Cardiac muscle cell (in vitro differentiated cells and primary cell): ENCODE measurements at regions not wholly inside any gene's neighbourhood (a gene's known extent, or its start where the extent isn't known, plus 50 kb on each side); places are given as distances from the start of the nearest gene placed in this dataset.

ENCODE experiments used
- DNase-seq, 2 donors: peaks; one replicate each; pipeline versions ENCODE4 v3.0.0 to v3.0.0-alpha.2; 2010 to 2017; ENCODE audit warnings: low read depth in 1 of 2, low spot score in 1 of 2
- H3K27ac ChIP-seq: fragments of 200-600 bp; sonication (generic); 2 replicates; pipeline ENCODE4 v1.5.1; 2016
- H3K27me3 ChIP-seq: fragments of 200-600 bp; sonication (generic); 2 replicates; pipeline ENCODE4 v1.6.0; 2016; ENCODE audit warnings: control low read depth
- H3K36me3 ChIP-seq: fragments of 200-600 bp; sonication (generic); 2 replicates; pipeline ENCODE4 v1.5.1; 2016; ENCODE audit warnings: control low read depth
- H3K4me1 ChIP-seq: fragments of 200-600 bp; sonication (generic); 2 replicates; pipeline ENCODE4 v1.8.1; 2017; ENCODE audit warnings: low read depth, mild to moderate bottlenecking, mixed run types
- H3K4me3 ChIP-seq: fragments of 200-600 bp; sonication (generic); 2 replicates; pipeline ENCODE4 v1.5.1; 2016; ENCODE audit warnings: mild to moderate bottlenecking
- H3K9me3 ChIP-seq: fragments of 200-600 bp; sonication (generic); 2 replicates; pipeline ENCODE4 v1.5.1; 2017; ENCODE audit warnings: low read depth, mild to moderate bottlenecking, control low read depth
- CTCF ChIP-seq: IDR thresholded peaks from 2 replicates; pipeline ENCODE4 v1.5.1; 2012; ENCODE audit warnings: low read depth, mild to moderate bottlenecking, low read length

- Histone ChIP-seq H3K9me3 (no peaks in the 10 kb centered on the region), H3K27ac (no peak overlapping the region), H3K4me1 (no peaks in the 10 kb centered on the region), H3K27me3 (no peaks in the 10 kb centered on the region), H3K4me3 (no peak overlapping the region), H3K36me3 (no peaks in the 10 kb centered on the region)
- no peak for TF ChIP-seq CTCF
- no peak for DNase-seq
These were observed 1722.1 kb upstream of the SEL1L start for GRCh38 chr14:83255727-83256090.

GRCh38 chr14:83257466-83258439, 1724.1 kb upstream of the SEL1L start:
- Histone ChIP-seq H3K4me3 (no peak overlapping the region), H3K36me3 (no peaks in the 10 kb centered on the region), H3K9me3 (no peaks in the 10 kb centered on the region), H3K4me1 (no peaks in the 10 kb centered on the region), H3K27me3 (no peaks in the 10 kb centered on the region), H3K27ac (no peak overlapping the region)
- TF ChIP-seq CTCF: no peak
- DNase-seq: no peak

- Histone ChIP-seq H3K27ac (no peak overlapping the region), H3K36me3 (no peaks in the 10 kb centered on the region), H3K9me3 (no peaks in the 10 kb centered on the region), H3K27me3 (no peaks in the 10 kb centered on the region), H3K4me3 (no peak overlapping the region), H3K4me1 (no peaks in the 10 kb centered on the region)
- no peak for DNase-seq
- TF ChIP-seq CTCF: no peak
These were observed 1727.1 kb upstream of the SEL1L start for GRCh38 chr14:83260751-83261150.

GRCh38 chr14:83269583-83269982, 1735.9 kb upstream of the SEL1L start:
- DNase-seq: no peak
- Histone ChIP-seq H3K4me1 (peaks cover 6% of the 10 kb centered on the region), H3K4me3 (no peak overlapping the region), H3K27ac (no peak overlapping the region), H3K36me3 (no peaks in the 10 kb centered on the region), H3K27me3 (no peaks in the 10 kb centered on the region), H3K9me3 (no peaks in the 10 kb centered on the region)
- no peak for TF ChIP-seq CTCF

GRCh38 chr14:83271663-83272062, 1738.0 kb upstream of the SEL1L start:
- H3K9me3 ChIP-seq: no peaks in the 10 kb centered on the region
- no peak for TF ChIP-seq CTCF
- H3K4me1 ChIP-seq: peaks cover 4% of the 10 kb centered on the region
- no peaks in the 10 kb centered on the region for H3K27me3 ChIP-seq
- no peaks in the 10 kb centered on the region for H3K36me3 ChIP-seq
- H3K4me3 ChIP-seq: no peak overlapping the region
- no peak for DNase-seq
- H3K27ac ChIP-seq: no peak overlapping the region
